Fibroblast of lung (primary cell): ENCODE measurements at regions not wholly inside any gene's neighbourhood (a gene's known extent, or its start where the extent isn't known, plus 50 kb on each side); places are given as distances from the start of the nearest gene placed in this dataset.

Source experiments
- DNase-seq, 2 donors: peaks; one replicate each; pipeline versions ENCODE4 v3.0.0 to v3.0.0-alpha.2; 2010; ENCODE audit warnings: low read depth in 2 of 2
- H2AFZ ChIP-seq: 2 replicates; pipeline ENCODE4 v1.5.1; 2012; ENCODE audit warnings: low read length, control low read depth, inconsistent platforms
- H3K27ac ChIP-seq: 2 replicates; pipeline ENCODE4 v1.5.1; 2011; ENCODE audit warnings: low read length, control low read depth; ENCODE audit not compliant: insufficient read depth
- H3K27me3 ChIP-seq: 2 replicates; pipeline ENCODE4 v1.5.1; 2011; ENCODE audit warnings: mild to moderate bottlenecking, low read length; ENCODE audit not compliant: control insufficient read depth, insufficient read depth
- H3K36me3 ChIP-seq: 2 replicates; pipeline ENCODE4 v1.5.1; 2011; ENCODE audit warnings: low read length; ENCODE audit not compliant: control insufficient read depth, insufficient read depth
- H3K4me1 ChIP-seq: 2 replicates; pipeline ENCODE4 v1.5.1; 2011; ENCODE audit warnings: low read length; ENCODE audit not compliant: control insufficient read depth, insufficient read depth; ENCODE audit errors: extremely low read depth
- H3K4me2 ChIP-seq: 2 replicates; pipeline ENCODE4 v1.5.1; 2011; ENCODE audit warnings: low read length, control low read depth; ENCODE audit not compliant: insufficient read depth; ENCODE audit errors: extremely low read depth
- H3K4me3 ChIP-seq, 4 experiments: fragments of 200-600 bp in 1 of 4; sonication (generic) in 1 of 4; replicated peaks in 1 of 4; 2 replicates each; pipeline ENCODE4 v1.5.1; 2011 to 2016; ENCODE audit warnings: low read length in 4 of 4, low read depth in 3 of 4, mild to moderate bottlenecking in 3 of 4, control low read depth in 2 of 4, inconsistent platforms in 1 of 4, mixed read lengths in 1 of 4; ENCODE audit not compliant: insufficient read depth in 1 of 4; ENCODE audit errors: control extremely low read depth in 1 of 4
- H3K79me2 ChIP-seq: 2 replicates; pipeline ENCODE4 v1.5.1; 2012; ENCODE audit warnings: mild to moderate bottlenecking, low read length, inconsistent platforms; ENCODE audit not compliant: control insufficient read depth, insufficient read depth
- H3K9ac ChIP-seq: 2 replicates; pipeline ENCODE4 v1.5.1; 2011; ENCODE audit warnings: mild to moderate bottlenecking, low read length, control low read depth; ENCODE audit not compliant: insufficient read depth
- H3K9me3 ChIP-seq: 2 replicates; pipeline ENCODE4 v1.5.1; 2012; ENCODE audit warnings: low read depth, low read length; ENCODE audit not compliant: control insufficient read depth, insufficient read depth
- H4K20me1 ChIP-seq: 2 replicates; pipeline ENCODE4 v1.5.1; 2011; ENCODE audit warnings: low read length; ENCODE audit not compliant: control insufficient read depth, insufficient read depth; ENCODE audit errors: extremely low read depth
- CTCF ChIP-seq, 2 donors: IDR thresholded peaks in 1 of 2; conservative IDR thresholded peaks in 1 of 2; 1 replicate in 1 of 2; 2 replicates in 1 of 2; pipeline ENCODE4 v1.5.1; 2011 to 2012; ENCODE audit warnings: low read length in 2 of 2, control low read depth in 1 of 2, inconsistent platforms in 1 of 2, low read depth in 1 of 2, mild to moderate bottlenecking in 1 of 2
- EZH2 ChIP-seq: IDR thresholded peaks from 2 replicates; pipeline ENCODE4 v1.5.1; 2012; ENCODE audit warnings: low read length, control low read depth, mild to moderate bottlenecking; ENCODE audit errors: missing control alignments

- DNase-seq = peak in 1 of 2 donors; percentile 4
Measured at GRCh38 chr13:26112843-26113242, 61.0 kb upstream of the SHISA2 start.

GRCh38 chr13:26111797-26112196, 60.0 kb upstream of the SHISA2 start:
- no peak overlapping the region for H3K9ac ChIP-seq
- TF ChIP-seq CTCF (conservative IDR thresholded peaks at IDR 0.05 in 1 of 2, IDR thresholded peaks at IDR 0.05 in 1 of 2; ENCODE audit: low read depth in 1 of 2, low read length in 2 of 2) = no peak
- TF ChIP-seq EZH2 = no peak

More at GRCh38 chr13:26112843-26113242, 61.0 kb upstream of the SHISA2 start:
- no peak overlapping the region for H2AFZ ChIP-seq
- no peaks in the 10 kb centered on the region for H3K36me3 ChIP-seq
- H3K27me3 ChIP-seq = no peaks in the 10 kb centered on the region
- no peaks in the 10 kb centered on the region for H3K9me3 ChIP-seq
- H3K4me1 ChIP-seq = no peaks in the 10 kb centered on the region
- H3K9ac ChIP-seq = no peak overlapping the region
- H3K27ac ChIP-seq = no peak overlapping the region
- H4K20me1 ChIP-seq = no peaks in the 10 kb centered on the region
- H3K4me3 ChIP-seq = no peak overlapping the region
- no peak overlapping the region for H3K4me2 ChIP-seq
- TF ChIP-seq EZH2 (no peak), CTCF (conservative IDR thresholded peaks at IDR 0.05 in 1 of 2, IDR thresholded peaks at IDR 0.05 in 1 of 2; ENCODE audit: low read depth in 1 of 2, low read length in 2 of 2) (peak in 1 of 2 donors; percentile 20)
- no peaks in the 10 kb centered on the region for H3K79me2 ChIP-seq

More at GRCh38 chr13:26111797-26112196, 60.0 kb upstream of the SHISA2 start:
- no peaks in the 10 kb centered on the region for H3K36me3 ChIP-seq
- H3K27me3 ChIP-seq = no peaks in the 10 kb centered on the region
- no peak for DNase-seq
- H4K20me1 ChIP-seq = no peaks in the 10 kb centered on the region
- H2AFZ ChIP-seq = no peak overlapping the region
- no peak overlapping the region for H3K4me2 ChIP-seq
- H3K27ac ChIP-seq = no peak overlapping the region
- no peak overlapping the region for H3K4me3 ChIP-seq
- no peaks in the 10 kb centered on the region for H3K4me1 ChIP-seq
- H3K79me2 ChIP-seq = no peaks in the 10 kb centered on the region
- no peaks in the 10 kb centered on the region for H3K9me3 ChIP-seq
